ENCODE measurements at regions not wholly inside any gene's neighbourhood (a gene's known extent, or its start where the extent isn't known, plus 50 kb on each side); places are given as distances from the start of the nearest gene placed in this dataset.
"Not testable (repeated sequence)": the region's sequence is repeated elsewhere in the genome, so short reads cannot be mapped to it uniquely, and the experiment has no call there.

GRCh38 chr13:105773241-105773640 is 762.2 kb downstream of the EFNB2 start:
- no peak overlapping the region for H3K4me3 ChIP-seq (ENCODE audit: low read depth, low read length)

GRCh38 chr13:105764486-105764885 is 771.0 kb downstream of the EFNB2 start:
- no peak overlapping the region for H3K4me3 ChIP-seq (ENCODE audit: low read depth, low read length)

- no peak overlapping the region for H3K4me3 ChIP-seq (ENCODE audit: low read depth, low read length)
These were observed 771.6 kb downstream of the EFNB2 start for GRCh38 chr13:105763851-105764250.

- H3K4me3 ChIP-seq (ENCODE audit: low read depth, low read length) = no peak overlapping the region
These were observed 773.4 kb downstream of the EFNB2 start for GRCh38 chr13:105762096-105762495.

GRCh38 chr13:105758918-105759860 is 776.3 kb downstream of the EFNB2 start:
- no peak overlapping the region for H3K4me3 ChIP-seq (ENCODE audit: low read depth, low read length)

GRCh38 chr13:105740739-105741138 is 794.7 kb downstream of the EFNB2 start:
- H3K4me3 ChIP-seq (ENCODE audit: low read depth, low read length) = no peak overlapping the region

- no peak overlapping the region for H3K4me3 ChIP-seq (ENCODE audit: low read depth, low read length)
These were observed 797.8 kb downstream of the EFNB2 start for GRCh38 chr13:105737688-105738087.

DNA sequence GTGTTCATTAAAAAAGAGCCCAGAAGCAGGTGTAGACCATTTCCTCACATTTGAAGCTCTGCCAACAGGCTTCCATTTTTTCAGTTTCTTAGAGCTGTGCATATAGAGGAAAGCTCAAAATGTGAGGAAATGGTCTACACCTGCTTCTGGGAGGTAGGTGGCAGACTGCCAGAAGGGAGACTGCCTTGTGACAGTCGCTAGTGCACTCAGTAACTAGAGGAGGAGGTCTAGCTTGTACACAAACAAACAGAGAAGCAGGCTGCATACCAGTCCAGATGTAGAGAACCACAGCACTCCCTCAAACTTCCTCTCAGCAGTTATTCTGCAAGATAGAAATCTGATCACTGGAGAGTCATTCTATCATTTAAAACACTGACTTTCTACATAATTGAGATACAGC is 800.2 kb downstream of the EFNB2 start:
- H3K4me3 ChIP-seq (ENCODE audit: low read depth, low read length) = no peak overlapping the region

- H3K4me3 ChIP-seq (ENCODE audit: low read depth, low read length) = no peak overlapping the region
These were observed 802.5 kb downstream of the EFNB2 start for GRCh38 chr13:105732806-105733529.

- H3K4me3 ChIP-seq (ENCODE audit: low read depth, low read length) = no peak overlapping the region
These were observed 809.6 kb downstream of the EFNB2 start for GRCh38 chr13:105725887-105726286.

- no peak overlapping the region for H3K4me3 ChIP-seq (ENCODE audit: low read depth, low read length)
These were observed 814.4 kb downstream of the EFNB2 start for GRCh38 chr13:105721016-105721415.

- no peak overlapping the region for H3K4me3 ChIP-seq (ENCODE audit: low read depth, low read length)
These were observed 815.6 kb downstream of the EFNB2 start for GRCh38 chr13:105719859-105720258.

GRCh38 chr13:105709181-105709580 is 826.3 kb downstream of the EFNB2 start:
- H3K4me3 ChIP-seq (ENCODE audit: low read depth, low read length) = no peak overlapping the region

- no peak overlapping the region for H3K4me3 ChIP-seq (ENCODE audit: low read depth, low read length)
These were observed 831.6 kb downstream of the EFNB2 start for GRCh38 chr13:105703843-105704242.

DNA sequence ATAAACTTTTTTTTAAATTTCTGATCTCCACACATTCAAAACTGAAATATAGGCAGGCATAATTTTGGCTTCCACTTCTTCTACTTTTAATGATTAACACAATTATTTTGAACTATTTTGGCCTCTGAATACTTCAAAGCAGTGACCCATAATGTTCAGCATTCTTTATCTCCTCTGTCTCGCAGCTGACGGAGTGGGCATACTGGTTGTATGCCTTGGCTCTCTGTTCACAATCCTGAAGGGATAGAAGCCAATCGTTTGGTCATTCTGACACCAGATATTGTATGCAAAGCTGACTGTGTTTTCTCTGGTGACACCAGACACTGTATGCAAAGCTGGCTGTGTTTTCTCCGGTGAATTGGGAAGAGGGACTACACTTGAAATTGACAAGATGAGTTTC is 833.0 kb downstream of the EFNB2 start:
- H3K4me3 ChIP-seq (ENCODE audit: low read depth, low read length) = no peak overlapping the region

DNA sequence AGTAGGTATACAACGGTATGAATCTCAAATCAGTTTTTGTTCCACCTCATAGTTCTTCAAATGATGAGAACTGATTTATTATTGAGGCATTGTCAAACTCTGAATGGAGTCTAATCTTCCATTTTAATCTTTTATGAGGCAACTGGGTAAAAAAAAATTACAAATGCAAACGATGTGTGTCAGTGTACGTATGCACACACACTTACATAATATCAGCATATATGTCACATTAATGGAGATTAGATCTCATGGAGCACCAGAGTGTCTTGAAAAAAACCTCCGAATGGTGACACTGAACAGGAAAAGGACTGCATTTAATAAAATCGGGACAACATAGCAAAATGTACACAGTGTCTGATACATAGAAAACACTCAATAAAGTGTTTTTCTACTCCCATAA is 842.7 kb downstream of the EFNB2 start:
- no peak overlapping the region for H3K4me3 ChIP-seq (ENCODE audit: low read depth, low read length)

- H3K4me3 ChIP-seq (ENCODE audit: low read depth, low read length) = no peak overlapping the region
These were observed 851.2 kb downstream of the EFNB2 start for GRCh38 chr13:105684216-105684615.

DNA sequence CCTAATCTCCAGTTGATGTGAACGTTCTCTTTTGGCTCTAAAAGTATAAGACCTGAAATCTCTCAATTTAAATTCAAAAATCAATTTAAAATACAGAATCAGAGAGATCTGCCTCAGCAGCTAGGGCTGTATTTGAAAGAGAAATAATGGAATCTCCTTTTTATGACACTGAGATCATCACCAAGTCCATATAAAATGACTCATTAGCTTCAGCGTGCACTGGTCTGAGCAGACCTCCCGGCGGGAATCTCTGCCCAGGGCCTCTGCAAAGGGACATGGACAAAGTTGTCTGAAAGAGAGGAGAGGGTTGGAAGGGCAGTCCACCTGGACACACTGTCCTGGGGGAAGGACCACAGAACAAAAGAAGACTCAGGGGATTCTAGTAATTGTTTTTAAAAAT is 855.6 kb downstream of the EFNB2 start:
- no peak overlapping the region for H3K4me3 ChIP-seq (ENCODE audit: low read depth, low read length)

- no peak overlapping the region for H3K4me3 ChIP-seq (ENCODE audit: low read depth, low read length)
These were observed 857.4 kb downstream of the EFNB2 start for GRCh38 chr13:105678072-105678471.

GRCh38 chr13:105672881-105673280 is 862.6 kb downstream of the EFNB2 start:
- H3K4me3 ChIP-seq (ENCODE audit: low read depth, low read length) = no peak overlapping the region

DNA sequence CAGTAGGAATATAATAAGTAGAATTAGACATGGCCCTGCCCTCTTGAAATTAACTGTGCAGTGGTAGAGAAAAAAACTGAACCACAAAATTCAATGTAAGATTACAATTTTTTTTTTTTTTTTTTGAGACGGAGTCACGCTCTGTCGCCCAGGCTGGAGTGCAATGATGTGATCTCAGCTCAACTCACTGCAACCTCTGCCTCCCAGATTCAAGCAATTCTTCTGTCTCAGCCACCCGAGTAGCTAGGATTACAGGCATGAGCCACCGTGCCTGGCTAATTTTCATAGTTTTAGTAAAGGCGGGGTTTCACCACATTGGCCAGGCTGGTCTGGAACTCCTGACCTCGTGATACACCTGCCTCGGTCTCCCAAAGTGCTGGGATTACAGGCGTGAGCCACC is 864.3 kb downstream of the EFNB2 start:
- H3K4me3 ChIP-seq (ENCODE audit: low read depth, low read length) = not testable (repeated sequence)

All from iPS-11a (cell line).